Trophoblast cell (in vitro differentiated cells and primary cell): ENCODE measurements at regions not wholly inside any gene's neighbourhood (a gene's known extent, or its start where the extent isn't known, plus 50 kb on each side); places are given as distances from the start of the nearest gene placed in this dataset.
A peak's percentile ranks its signal among the peaks of the same experiment; 100 is the strongest.

Source experiments
- DNase-seq, 2 donors: peaks; one replicate each; pipeline ENCODE4 v3.0.0-alpha.2; 2016
- H2AFZ ChIP-seq: 2 replicates; pipeline ENCODE4 v1.6.1; 2013; ENCODE audit warnings: low read length, moderate library complexity, mild to moderate bottlenecking; ENCODE audit not compliant: insufficient read depth, poor library complexity
- H2AK5ac ChIP-seq: 2 replicates; pipeline ENCODE4 v1.6.1; 2013; ENCODE audit warnings: mild to moderate bottlenecking, low read length
- H2BK120ac ChIP-seq: 2 replicates; pipeline ENCODE4 v1.6.1; 2013; ENCODE audit warnings: low read length, mild to moderate bottlenecking, moderate library complexity; ENCODE audit not compliant: insufficient read depth, poor library complexity
- H2BK12ac ChIP-seq: 2 replicates; pipeline ENCODE4 v1.6.1; 2013; ENCODE audit warnings: mild to moderate bottlenecking, low read length, moderate library complexity
- H2BK5ac ChIP-seq: 2 replicates; pipeline ENCODE4 v1.6.1; 2013; ENCODE audit warnings: low read length, low read depth, moderate library complexity, mild to moderate bottlenecking; ENCODE audit not compliant: poor library complexity
- H3K14ac ChIP-seq: 2 replicates; pipeline ENCODE4 v1.6.1; 2013; ENCODE audit warnings: mild to moderate bottlenecking, low read length
- H3K18ac ChIP-seq: 2 replicates; pipeline ENCODE4 v1.6.1; 2013; ENCODE audit warnings: mild to moderate bottlenecking, low read length
- H3K23ac ChIP-seq: 2 replicates; pipeline ENCODE4 v1.6.1; 2013; ENCODE audit warnings: low read length
- H3K27ac ChIP-seq: 2 replicates; pipeline ENCODE4 v1.5.1; 2013; ENCODE audit warnings: low read depth, mild to moderate bottlenecking, inconsistent platforms, low read length, moderate library complexity
- H3K27me3 ChIP-seq: 2 replicates; pipeline ENCODE4 v1.6.1; 2013; ENCODE audit warnings: inconsistent platforms, mild to moderate bottlenecking, low read length, moderate library complexity; ENCODE audit not compliant: insufficient read depth
- H3K36me3 ChIP-seq, 2 experiments: 1 replicate in 1 of 2; 2 replicates in 1 of 2; pipeline ENCODE4 v1.6.1; 2013; ENCODE audit warnings: low read length in 2 of 2, mild to moderate bottlenecking in 2 of 2, moderate library complexity in 1 of 2; ENCODE audit not compliant: insufficient read depth in 2 of 2, control insufficient read depth in 1 of 2
- H3K4ac ChIP-seq: 2 replicates; pipeline ENCODE4 v1.6.1; 2013; ENCODE audit warnings: low read depth, mild to moderate bottlenecking, low read length, moderate library complexity
- H3K4me1 ChIP-seq, 2 experiments: 1 replicate in 1 of 2; 2 replicates in 1 of 2; pipeline ENCODE4 v1.6.1; 2013; ENCODE audit warnings: low read length in 2 of 2, mild to moderate bottlenecking in 2 of 2, moderate library complexity in 1 of 2; ENCODE audit not compliant: insufficient read depth in 2 of 2, control insufficient read depth in 1 of 2
- H3K4me2 ChIP-seq: 2 replicates; pipeline ENCODE4 v1.6.1; 2013; ENCODE audit warnings: inconsistent platforms, mild to moderate bottlenecking, low read length, moderate library complexity
- H3K4me3 ChIP-seq: 2 replicates; pipeline ENCODE4 v1.5.1; 2013; ENCODE audit warnings: mild to moderate bottlenecking, low read depth, low read length, inconsistent platforms
- H3K79me1 ChIP-seq: one replicate; pipeline ENCODE4 v1.6.1; 2013; ENCODE audit warnings: low read length
- H3K79me2 ChIP-seq: 2 replicates; pipeline ENCODE4 v1.6.1; 2013; ENCODE audit warnings: low read length, mild to moderate bottlenecking; ENCODE audit not compliant: control insufficient read depth, insufficient read depth, poor library complexity
- H3K9ac ChIP-seq: 2 replicates; pipeline ENCODE4 v1.6.1; 2013; ENCODE audit warnings: mild to moderate bottlenecking, low read length
- H3K9me3 ChIP-seq: 2 replicates; pipeline ENCODE4 v1.6.1; 2013; ENCODE audit warnings: low read depth, mild to moderate bottlenecking, control low read depth, inconsistent platforms, low read length; ENCODE audit not compliant: insufficient read depth
- H4K12ac ChIP-seq: 2 replicates; pipeline ENCODE4 v1.6.1; 2013; ENCODE audit warnings: low read depth, mild to moderate bottlenecking, low read length, moderate library complexity
- H4K8ac ChIP-seq: 2 replicates; pipeline ENCODE4 v1.6.1; 2013; ENCODE audit warnings: low read depth, mild to moderate bottlenecking, low read length, moderate library complexity
- H4K91ac ChIP-seq: one replicate; pipeline ENCODE4 v1.6.1; 2013; ENCODE audit warnings: low read depth, mild to moderate bottlenecking, low read length, moderate library complexity
- WGBS: extraction: QIAGEN DNeasy Blood & Tissue Kit; methylation state at CpG from one replicate; pipeline ENCODE4 v1.1.7; 2013; ENCODE audit warnings: missing lambda C conversion rate; ENCODE audit not compliant: insufficient read length, insufficient coverage; ENCODE audit errors: extremely low coverage; 5-methylcytosine and 5-hydroxymethylcytosine counted together

DNA sequence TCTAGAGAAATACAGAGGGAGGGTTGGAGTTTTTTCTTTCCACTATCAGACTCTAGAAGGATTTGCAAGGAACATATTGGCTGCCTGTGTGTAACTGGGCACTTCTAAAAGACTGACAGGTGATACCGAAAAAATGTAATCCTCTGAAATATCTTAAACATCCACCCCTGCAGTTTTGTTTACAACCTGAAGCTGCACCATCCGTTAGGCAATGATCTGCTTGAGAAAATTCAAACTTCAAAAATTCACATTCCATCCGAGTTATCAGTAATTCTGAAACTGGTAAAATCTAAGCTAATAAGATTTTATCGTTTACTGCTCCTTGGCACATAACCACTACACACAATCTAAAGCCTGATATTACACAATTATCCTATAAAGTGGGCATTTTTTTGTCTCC is 528.6 kb downstream of the FUT8 start:
- no peak overlapping the region for H3K18ac ChIP-seq
- H3K27ac ChIP-seq, result no peak overlapping the region
- H3K79me2 ChIP-seq, result no peaks in the 10 kb centered on the region
- no CpG with 5 or more reads among the region's 4 CpGs for WGBS
- no peak overlapping the region for H3K4ac ChIP-seq
- H3K9ac ChIP-seq, result no peak overlapping the region
- H2BK12ac ChIP-seq, result no peak overlapping the region
- H2BK120ac ChIP-seq, result no peak overlapping the region
- no peak overlapping the region for H3K23ac ChIP-seq
- H3K4me1 ChIP-seq, result peaks cover 17 to 28% of the 10 kb centered on the region in 2 experiments
- peak in 1 of 2 donors; percentile 70 for DNase-seq
- H3K9me3 ChIP-seq, result no peaks in the 10 kb centered on the region
- H4K12ac ChIP-seq, result no peak overlapping the region
- no peak overlapping the region for H3K4me2 ChIP-seq
- H3K27me3 ChIP-seq, result no peaks in the 10 kb centered on the region
- no peak overlapping the region for H4K8ac ChIP-seq
- no peak overlapping the region for H2AFZ ChIP-seq
- H2AK5ac ChIP-seq, result no peak overlapping the region
- H4K91ac ChIP-seq, result no peak overlapping the region
- no peak overlapping the region for H2BK5ac ChIP-seq
- H3K14ac ChIP-seq, result no peak overlapping the region
- H3K36me3 ChIP-seq, result no peaks in the 10 kb centered on the region
- H3K4me3 ChIP-seq, result no peak overlapping the region
- H3K79me1 ChIP-seq, result no peaks in the 10 kb centered on the region

DNA sequence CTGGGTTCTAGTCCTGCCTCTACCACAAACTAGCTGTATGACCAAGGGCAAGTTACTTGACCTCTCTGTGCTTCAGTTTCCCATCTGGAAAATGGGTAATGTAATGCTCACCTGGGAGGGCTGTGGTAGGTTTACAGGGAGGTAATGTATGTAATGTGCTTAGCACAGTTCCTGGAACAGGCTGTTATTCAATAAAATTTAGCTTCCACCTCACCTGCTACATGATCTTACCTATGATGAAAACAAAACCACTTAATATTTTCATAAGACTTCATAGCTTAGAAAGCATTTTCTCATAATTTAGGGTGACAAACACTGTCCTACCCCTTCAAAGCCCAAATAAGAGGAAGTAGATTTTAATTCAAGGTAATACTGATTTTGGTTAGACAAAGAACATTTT is 530.6 kb downstream of the FUT8 start:
- Histone ChIP-seq H2BK12ac (no peak overlapping the region), H3K79me1 (no peaks in the 10 kb centered on the region), H4K12ac (no peak overlapping the region), H3K23ac (no peak overlapping the region), H3K14ac (no peak overlapping the region), H3K9me3 (no peaks in the 10 kb centered on the region), H3K4me2 (no peak overlapping the region), H2AK5ac (no peak overlapping the region), H3K4me3 (no peak overlapping the region), H2AFZ (no peak overlapping the region), H4K91ac (no peak overlapping the region), H3K4me1 (peaks cover 22 to 32% of the 10 kb centered on the region in 2 experiments), H3K27me3 (no peaks in the 10 kb centered on the region), H3K4ac (no peak overlapping the region), H2BK120ac (no peak overlapping the region), H3K9ac (no peak overlapping the region), H3K79me2 (no peaks in the 10 kb centered on the region), H3K27ac (no peak overlapping the region), H2BK5ac (no peak overlapping the region), H3K36me3 (no peaks in the 10 kb centered on the region), H3K18ac (no peak overlapping the region), H4K8ac (no peak overlapping the region)
- no peak for DNase-seq

DNA sequence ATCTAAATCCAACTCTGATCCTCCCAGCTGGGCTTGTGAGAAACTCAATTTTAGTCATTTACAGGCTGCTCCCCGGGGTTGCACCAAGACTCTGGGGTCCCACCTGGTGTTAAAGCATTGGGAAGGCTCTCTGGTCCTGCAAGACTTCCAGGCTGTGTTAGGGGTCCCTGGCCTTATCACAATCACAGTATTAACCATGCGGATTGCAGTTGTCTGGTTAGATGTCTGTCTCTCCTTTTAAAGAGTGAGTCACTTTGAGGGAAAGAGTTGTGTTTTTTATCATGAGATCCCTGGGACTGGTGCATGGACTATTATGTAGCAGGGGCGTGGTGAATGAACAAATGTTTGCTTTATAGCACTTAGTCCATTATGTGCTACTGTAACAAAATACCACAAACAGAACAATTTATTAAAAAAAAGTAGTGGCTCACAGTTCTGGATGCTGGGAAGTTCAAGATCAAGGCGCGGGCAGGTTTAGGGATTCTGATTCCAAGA is 531.4 kb downstream of the FUT8 start:
- no peaks in the 10 kb centered on the region for H3K27me3 ChIP-seq
- H3K4me2 ChIP-seq, result no peak overlapping the region
- no peak overlapping the region for H2AK5ac ChIP-seq
- H4K12ac ChIP-seq, result no peak overlapping the region
- H3K79me1 ChIP-seq, result no peaks in the 10 kb centered on the region
- H3K27ac ChIP-seq, result no peak overlapping the region
- no peak overlapping the region for H3K23ac ChIP-seq
- H3K14ac ChIP-seq, result no peak overlapping the region
- H2BK5ac ChIP-seq, result no peak overlapping the region
- H4K8ac ChIP-seq, result no peak overlapping the region
- H3K9ac ChIP-seq, result no peak overlapping the region
- H3K9me3 ChIP-seq, result no peaks in the 10 kb centered on the region
- H2BK120ac ChIP-seq, result no peak overlapping the region
- no peak overlapping the region for H3K18ac ChIP-seq
- no peak overlapping the region for H3K4me3 ChIP-seq
- no peak overlapping the region for H2AFZ ChIP-seq
- peaks cover 23 to 33% of the 10 kb centered on the region in 2 experiments for H3K4me1 ChIP-seq
- H3K36me3 ChIP-seq, result no peaks in the 10 kb centered on the region
- no peak overlapping the region for H4K91ac ChIP-seq
- no peak overlapping the region for H3K4ac ChIP-seq
- no peaks in the 10 kb centered on the region for H3K79me2 ChIP-seq
- no peak for DNase-seq
- no peak overlapping the region for H2BK12ac ChIP-seq
- no CpG with 5 or more reads among the region's 5 CpGs for WGBS

DNA sequence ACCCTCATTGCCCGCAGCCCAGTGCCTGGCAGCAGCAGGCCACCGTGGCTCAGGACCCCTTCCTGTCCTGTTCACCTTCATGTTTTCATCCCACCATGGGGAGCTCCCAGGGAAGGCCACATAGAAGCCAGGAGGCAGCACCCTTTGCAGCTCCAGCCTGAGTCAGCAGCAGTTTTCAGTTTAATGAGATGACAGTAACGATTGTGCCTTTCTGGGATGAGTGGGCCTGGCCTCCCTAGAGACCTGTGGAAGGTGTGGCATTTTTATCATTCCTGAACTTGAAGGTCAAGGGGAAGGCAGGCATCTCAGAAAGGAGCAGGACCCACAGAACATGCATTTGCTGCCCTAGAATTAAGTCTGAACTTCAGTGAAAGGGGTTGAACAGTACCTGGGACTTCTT is 532.8 kb downstream of the FUT8 start:
- H4K91ac ChIP-seq, result no peak overlapping the region
- no peak overlapping the region for H3K27ac ChIP-seq
- no peak for DNase-seq

More for the DNA sequence above, 532.8 kb downstream of the FUT8 start:
- Histone ChIP-seq H3K18ac (no peak overlapping the region), H3K79me2 (no peaks in the 10 kb centered on the region), H2BK12ac (no peak overlapping the region), H3K4me1 (peaks cover 23 to 33% of the 10 kb centered on the region in 2 experiments), H3K4me2 (no peak overlapping the region), H2AK5ac (peak overlapping the region; percentile 28), H3K9ac (no peak overlapping the region), H3K14ac (no peak overlapping the region), H3K36me3 (no peaks in the 10 kb centered on the region), H3K79me1 (no peaks in the 10 kb centered on the region), H2BK5ac (no peak overlapping the region), H4K12ac (no peak overlapping the region), H3K4ac (no peak overlapping the region), H2BK120ac (no peak overlapping the region), H3K23ac (no peak overlapping the region), H3K27me3 (no peaks in the 10 kb centered on the region), H4K8ac (no peak overlapping the region), H3K4me3 (no peak overlapping the region), H3K9me3 (no peaks in the 10 kb centered on the region), H2AFZ (no peak overlapping the region)
- WGBS, result no CpG with 5 or more reads among the region's 3 CpGs
